GM23338 (cell line): ENCODE measurements at regions not wholly inside any gene's neighbourhood (a gene's known extent, or its start where the extent isn't known, plus 50 kb on each side); places are given as distances from the start of the nearest gene placed in this dataset.
A peak's percentile ranks its signal among the peaks of the same experiment; 100 is the strongest.

ENCODE experiments used
- ATAC-seq: fragments of 200-7000 bp; cut with Tn5 transposase; 3 replicates; pipeline ENCODE4 v1.9.1; 2020
- DNase-seq: peaks from one replicate; pipeline ENCODE4 v3.0.0-alpha.2; 2015; ENCODE audit warnings: low spot score
- H2AFZ ChIP-seq: fragments of 200-600 bp; sonication (generic); 2 replicates; pipeline ENCODE4 v1.8.0; 2016; ENCODE audit warnings: antibody characterized with exemption, mild to moderate bottlenecking, moderate library complexity
- H3F3A ChIP-seq: fragments of 200-600 bp; sonication (generic); replicated peaks from 2 replicates; pipeline ENCODE4 v1.8.0; 2017; ENCODE audit warnings: antibody characterized with exemption, mixed run types, low read depth
- H3K27ac ChIP-seq: fragments of 200-600 bp; sonication (generic); 2 replicates; pipeline ENCODE4 v1.6.1; 2016; ENCODE audit warnings: low read depth
- H3K27me3 ChIP-seq: fragments of 200-600 bp; sonication (generic); 2 replicates; pipeline ENCODE4 v1.8.0; 2016; ENCODE audit warnings: mild to moderate bottlenecking, mixed run types, moderate library complexity; ENCODE audit not compliant: insufficient read depth
- H3K36me3 ChIP-seq: fragments of 200-600 bp; sonication (generic); 2 replicates; pipeline ENCODE4 v1.8.0; 2016; ENCODE audit warnings: mild to moderate bottlenecking; ENCODE audit not compliant: insufficient read depth
- H3K4me1 ChIP-seq: fragments of 200-600 bp; sonication (generic); 2 replicates; pipeline ENCODE4 v1.8.0; 2016; ENCODE audit warnings: mild to moderate bottlenecking, moderate library complexity; ENCODE audit not compliant: insufficient read depth
- H3K4me2 ChIP-seq: fragments of 200-600 bp; sonication (generic); 2 replicates; pipeline ENCODE4 v1.7.1; 2017; ENCODE audit warnings: mixed run types
- H3K4me3 ChIP-seq: fragments of 200-600 bp; sonication (generic); 2 replicates; pipeline ENCODE4 v1.6.1; 2016; ENCODE audit warnings: mixed run types
- H3K79me2 ChIP-seq: fragments of 200-600 bp; sonication (generic); replicated peaks from 2 replicates; pipeline ENCODE4 v1.8.0; 2017; ENCODE audit warnings: mild to moderate bottlenecking; ENCODE audit not compliant: insufficient read depth
- H3K9me2 ChIP-seq: fragments of 200-600 bp; sonication (generic); 2 replicates; pipeline ENCODE4 v1.8.0; 2017; ENCODE audit not compliant: insufficient read depth
- H4K20me1 ChIP-seq: fragments of 200-600 bp; sonication (generic); replicated peaks from 2 replicates; pipeline ENCODE4 v1.8.0; 2017; ENCODE audit warnings: mild to moderate bottlenecking; ENCODE audit not compliant: insufficient read depth
- H3K27ac Mint-ChIP-seq: 2 replicates; pipeline ENCODE4 v1.8.0; 2020; ENCODE audit warnings: inconsistent platforms, mild to moderate bottlenecking, moderate library complexity, mixed read lengths
- H3K27me3 Mint-ChIP-seq: 3 replicates; pipeline ENCODE4 v1.8.0; 2022; ENCODE audit warnings: low read depth, mild to moderate bottlenecking, moderate library complexity, mixed read lengths, inconsistent platforms; ENCODE audit not compliant: insufficient read depth, poor library complexity
- H3K36me3 Mint-ChIP-seq: 3 replicates; pipeline ENCODE4 v1.8.0; 2021; ENCODE audit warnings: low read depth, mild to moderate bottlenecking, inconsistent platforms, moderate library complexity, mixed read lengths
- H3K4me1 Mint-ChIP-seq: 3 replicates; pipeline ENCODE4 v1.8.0; 2020; ENCODE audit warnings: mild to moderate bottlenecking, inconsistent platforms, mixed read lengths
- H3K4me3 Mint-ChIP-seq: 3 replicates; pipeline ENCODE4 v1.8.0; 2021; ENCODE audit warnings: moderate library complexity, mild to moderate bottlenecking, inconsistent platforms, mixed read lengths
- H3K9me3 Mint-ChIP-seq: 3 replicates; pipeline ENCODE4 v1.8.0; 2020; ENCODE audit warnings: moderate library complexity, mild to moderate bottlenecking, inconsistent platforms, mixed read lengths
- CREB1 ChIP-seq: fragments of 250-450 bp; sonication (Bioruptor Pico); IDR thresholded peaks from 2 replicates; pipeline ENCODE4 v1.5.0; 2020; ENCODE audit warnings: low read depth, mild to moderate bottlenecking, moderate library complexity
- EZH2 ChIP-seq: fragments of 200-600 bp; sonication (generic); IDR thresholded peaks from one replicate; pipeline ENCODE4 v1.8.0; 2017; ENCODE audit warnings: antibody characterized with exemption, mild to moderate bottlenecking, low read depth; ENCODE audit not compliant: unreplicated experiment
- EZH2phosphoT487 ChIP-seq: fragments of 200-600 bp; sonication (generic); IDR thresholded peaks from one replicate; pipeline ENCODE4 v1.8.1; 2018; ENCODE audit warnings: antibody characterized with exemption; ENCODE audit not compliant: unreplicated experiment
- JUNB ChIP-seq: IDR thresholded peaks from one replicate; pipeline ENCODE4 v1.6.1; 2016; ENCODE audit warnings: antibody characterized with exemption; ENCODE audit not compliant: unreplicated experiment
- NANOG ChIP-seq: IDR thresholded peaks from 2 replicates; pipeline ENCODE4 v1.6.1; 2016; ENCODE audit warnings: antibody characterized with exemption, borderline replicate concordance
- POLR2AphosphoS5 ChIP-seq: IDR thresholded peaks from 2 replicates; pipeline ENCODE4 v1.6.1; 2016; ENCODE audit warnings: antibody characterized with exemption, low read depth
- STAT1 ChIP-seq: IDR thresholded peaks from one replicate; pipeline ENCODE4 v1.6.1; 2016; ENCODE audit warnings: antibody characterized with exemption; ENCODE audit not compliant: unreplicated experiment
- ZNF114 ChIP-seq: fragments of 250-450 bp; sonication (Bioruptor Pico); IDR thresholded peaks from 2 replicates; pipeline ENCODE4 v1.5.0; 2020; ENCODE audit warnings: mild to moderate bottlenecking, moderate library complexity
- ZNF331 ChIP-seq: fragments of 250-450 bp; sonication (Bioruptor Pico); IDR thresholded peaks from 2 replicates; pipeline ENCODE4 v1.5.0; 2020; ENCODE audit warnings: low read depth, mild to moderate bottlenecking, moderate library complexity
- TF ChIP-seq, protein P1 (sequence below): IDR thresholded peaks from one replicate; pipeline ENCODE4 v1.6.1; 2018; ENCODE audit warnings: antibody characterized with exemption; ENCODE audit not compliant: unreplicated experiment
- TF ChIP-seq, protein P2 (sequence below): fragments of 250-450 bp; sonication (Bioruptor Pico); IDR thresholded peaks from 2 replicates; pipeline ENCODE4 v1.5.0; 2020; ENCODE audit warnings: mild to moderate bottlenecking, moderate library complexity
- TF ChIP-seq, protein P3 (sequence below), 2 experiments: fragments of 200-600 bp in 1 of 2; sonication (generic) in 1 of 2; conservative IDR thresholded peaks; 2 replicates each; pipeline versions ENCODE4 v1.5.1 to v1.6.1; 2016 to 2017; ENCODE audit warnings: antibody characterized with exemption in 2 of 2, low read depth in 2 of 2, mild to moderate bottlenecking in 2 of 2, moderate library complexity in 1 of 2
- TF ChIP-seq, protein P4 (sequence below): IDR thresholded peaks from 2 replicates; pipeline ENCODE4 v1.6.1; 2016; ENCODE audit warnings: antibody characterized with exemption

DNA sequence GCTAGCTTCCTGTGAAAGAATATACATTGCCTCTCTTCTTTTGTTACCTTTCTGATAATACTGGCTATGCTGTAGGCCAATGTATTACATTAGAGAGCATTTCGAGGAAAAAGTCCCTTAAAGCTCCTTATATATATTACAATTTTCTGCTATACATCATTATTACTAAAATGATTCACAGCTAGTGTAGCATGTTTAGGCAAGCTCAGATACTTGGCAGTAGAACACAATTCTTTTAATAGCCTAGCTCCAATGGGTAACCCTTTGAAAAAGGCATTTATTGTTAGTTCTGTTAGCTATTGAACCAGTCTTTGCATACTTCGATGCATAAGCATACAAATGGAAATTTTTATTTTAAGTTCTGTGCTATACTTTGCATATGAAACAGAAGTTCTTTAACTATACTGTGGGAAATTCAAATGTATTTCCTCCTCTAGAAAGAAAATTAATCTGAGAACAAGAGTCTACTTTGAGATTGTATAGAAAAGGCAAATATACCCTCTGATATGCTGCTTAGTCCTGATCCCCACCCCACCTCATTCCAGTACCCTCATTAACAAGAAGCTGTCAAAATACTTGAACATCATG is 55.6 kb upstream of the SKAP2 start:
- no peaks in the 10 kb centered on the region for H3K36me3 ChIP-seq
- no peak for DNase-seq
- H3K9me2 ChIP-seq = peaks cover 6% of the 10 kb centered on the region; the same call in 1 of the 2 replicates
- H3K4me2 ChIP-seq = peak overlapping the region; percentile 48
- H4K20me1 ChIP-seq = no peaks in the 10 kb centered on the region
- peaks cover 17% of the 10 kb centered on the region for H3K4me1 Mint-ChIP-seq
- H3K27me3 ChIP-seq = no peaks in the 10 kb centered on the region
- H3K4me3 ChIP-seq = no peak overlapping the region
- no peak overlapping the region; the same call in 1 of the 2 replicates for H3K27ac Mint-ChIP-seq
- no peaks in the 10 kb centered on the region for H3K9me3 Mint-ChIP-seq
- H2AFZ ChIP-seq = no peak overlapping the region
- no peaks in the 10 kb centered on the region for H3K27me3 Mint-ChIP-seq
- TF ChIP-seq, protein P1, sequence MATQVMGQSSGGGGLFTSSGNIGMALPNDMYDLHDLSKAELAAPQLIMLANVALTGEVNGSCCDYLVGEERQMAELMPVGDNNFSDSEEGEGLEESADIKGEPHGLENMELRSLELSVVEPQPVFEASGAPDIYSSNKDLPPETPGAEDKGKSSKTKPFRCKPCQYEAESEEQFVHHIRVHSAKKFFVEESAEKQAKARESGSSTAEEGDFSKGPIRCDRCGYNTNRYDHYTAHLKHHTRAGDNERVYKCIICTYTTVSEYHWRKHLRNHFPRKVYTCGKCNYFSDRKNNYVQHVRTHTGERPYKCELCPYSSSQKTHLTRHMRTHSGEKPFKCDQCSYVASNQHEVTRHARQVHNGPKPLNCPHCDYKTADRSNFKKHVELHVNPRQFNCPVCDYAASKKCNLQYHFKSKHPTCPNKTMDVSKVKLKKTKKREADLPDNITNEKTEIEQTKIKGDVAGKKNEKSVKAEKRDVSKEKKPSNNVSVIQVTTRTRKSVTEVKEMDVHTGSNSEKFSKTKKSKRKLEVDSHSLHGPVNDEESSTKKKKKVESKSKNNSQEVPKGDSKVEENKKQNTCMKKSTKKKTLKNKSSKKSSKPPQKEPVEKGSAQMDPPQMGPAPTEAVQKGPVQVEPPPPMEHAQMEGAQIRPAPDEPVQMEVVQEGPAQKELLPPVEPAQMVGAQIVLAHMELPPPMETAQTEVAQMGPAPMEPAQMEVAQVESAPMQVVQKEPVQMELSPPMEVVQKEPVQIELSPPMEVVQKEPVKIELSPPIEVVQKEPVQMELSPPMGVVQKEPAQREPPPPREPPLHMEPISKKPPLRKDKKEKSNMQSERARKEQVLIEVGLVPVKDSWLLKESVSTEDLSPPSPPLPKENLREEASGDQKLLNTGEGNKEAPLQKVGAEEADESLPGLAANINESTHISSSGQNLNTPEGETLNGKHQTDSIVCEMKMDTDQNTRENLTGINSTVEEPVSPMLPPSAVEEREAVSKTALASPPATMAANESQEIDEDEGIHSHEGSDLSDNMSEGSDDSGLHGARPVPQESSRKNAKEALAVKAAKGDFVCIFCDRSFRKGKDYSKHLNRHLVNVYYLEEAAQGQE = no peak
- TF ChIP-seq NANOG (no peak), EZH2phosphoT487 (no peak), ZNF331 (CRISPR knock-in tag) (no peak), CREB1 (CRISPR knock-in tag) (no peak), EZH2 (no peak), POLR2AphosphoS5 (no peak), ZNF114 (CRISPR knock-in tag) (no peak), JUNB (no peak), STAT1 (no peak)
- TF ChIP-seq, protein P2, sequence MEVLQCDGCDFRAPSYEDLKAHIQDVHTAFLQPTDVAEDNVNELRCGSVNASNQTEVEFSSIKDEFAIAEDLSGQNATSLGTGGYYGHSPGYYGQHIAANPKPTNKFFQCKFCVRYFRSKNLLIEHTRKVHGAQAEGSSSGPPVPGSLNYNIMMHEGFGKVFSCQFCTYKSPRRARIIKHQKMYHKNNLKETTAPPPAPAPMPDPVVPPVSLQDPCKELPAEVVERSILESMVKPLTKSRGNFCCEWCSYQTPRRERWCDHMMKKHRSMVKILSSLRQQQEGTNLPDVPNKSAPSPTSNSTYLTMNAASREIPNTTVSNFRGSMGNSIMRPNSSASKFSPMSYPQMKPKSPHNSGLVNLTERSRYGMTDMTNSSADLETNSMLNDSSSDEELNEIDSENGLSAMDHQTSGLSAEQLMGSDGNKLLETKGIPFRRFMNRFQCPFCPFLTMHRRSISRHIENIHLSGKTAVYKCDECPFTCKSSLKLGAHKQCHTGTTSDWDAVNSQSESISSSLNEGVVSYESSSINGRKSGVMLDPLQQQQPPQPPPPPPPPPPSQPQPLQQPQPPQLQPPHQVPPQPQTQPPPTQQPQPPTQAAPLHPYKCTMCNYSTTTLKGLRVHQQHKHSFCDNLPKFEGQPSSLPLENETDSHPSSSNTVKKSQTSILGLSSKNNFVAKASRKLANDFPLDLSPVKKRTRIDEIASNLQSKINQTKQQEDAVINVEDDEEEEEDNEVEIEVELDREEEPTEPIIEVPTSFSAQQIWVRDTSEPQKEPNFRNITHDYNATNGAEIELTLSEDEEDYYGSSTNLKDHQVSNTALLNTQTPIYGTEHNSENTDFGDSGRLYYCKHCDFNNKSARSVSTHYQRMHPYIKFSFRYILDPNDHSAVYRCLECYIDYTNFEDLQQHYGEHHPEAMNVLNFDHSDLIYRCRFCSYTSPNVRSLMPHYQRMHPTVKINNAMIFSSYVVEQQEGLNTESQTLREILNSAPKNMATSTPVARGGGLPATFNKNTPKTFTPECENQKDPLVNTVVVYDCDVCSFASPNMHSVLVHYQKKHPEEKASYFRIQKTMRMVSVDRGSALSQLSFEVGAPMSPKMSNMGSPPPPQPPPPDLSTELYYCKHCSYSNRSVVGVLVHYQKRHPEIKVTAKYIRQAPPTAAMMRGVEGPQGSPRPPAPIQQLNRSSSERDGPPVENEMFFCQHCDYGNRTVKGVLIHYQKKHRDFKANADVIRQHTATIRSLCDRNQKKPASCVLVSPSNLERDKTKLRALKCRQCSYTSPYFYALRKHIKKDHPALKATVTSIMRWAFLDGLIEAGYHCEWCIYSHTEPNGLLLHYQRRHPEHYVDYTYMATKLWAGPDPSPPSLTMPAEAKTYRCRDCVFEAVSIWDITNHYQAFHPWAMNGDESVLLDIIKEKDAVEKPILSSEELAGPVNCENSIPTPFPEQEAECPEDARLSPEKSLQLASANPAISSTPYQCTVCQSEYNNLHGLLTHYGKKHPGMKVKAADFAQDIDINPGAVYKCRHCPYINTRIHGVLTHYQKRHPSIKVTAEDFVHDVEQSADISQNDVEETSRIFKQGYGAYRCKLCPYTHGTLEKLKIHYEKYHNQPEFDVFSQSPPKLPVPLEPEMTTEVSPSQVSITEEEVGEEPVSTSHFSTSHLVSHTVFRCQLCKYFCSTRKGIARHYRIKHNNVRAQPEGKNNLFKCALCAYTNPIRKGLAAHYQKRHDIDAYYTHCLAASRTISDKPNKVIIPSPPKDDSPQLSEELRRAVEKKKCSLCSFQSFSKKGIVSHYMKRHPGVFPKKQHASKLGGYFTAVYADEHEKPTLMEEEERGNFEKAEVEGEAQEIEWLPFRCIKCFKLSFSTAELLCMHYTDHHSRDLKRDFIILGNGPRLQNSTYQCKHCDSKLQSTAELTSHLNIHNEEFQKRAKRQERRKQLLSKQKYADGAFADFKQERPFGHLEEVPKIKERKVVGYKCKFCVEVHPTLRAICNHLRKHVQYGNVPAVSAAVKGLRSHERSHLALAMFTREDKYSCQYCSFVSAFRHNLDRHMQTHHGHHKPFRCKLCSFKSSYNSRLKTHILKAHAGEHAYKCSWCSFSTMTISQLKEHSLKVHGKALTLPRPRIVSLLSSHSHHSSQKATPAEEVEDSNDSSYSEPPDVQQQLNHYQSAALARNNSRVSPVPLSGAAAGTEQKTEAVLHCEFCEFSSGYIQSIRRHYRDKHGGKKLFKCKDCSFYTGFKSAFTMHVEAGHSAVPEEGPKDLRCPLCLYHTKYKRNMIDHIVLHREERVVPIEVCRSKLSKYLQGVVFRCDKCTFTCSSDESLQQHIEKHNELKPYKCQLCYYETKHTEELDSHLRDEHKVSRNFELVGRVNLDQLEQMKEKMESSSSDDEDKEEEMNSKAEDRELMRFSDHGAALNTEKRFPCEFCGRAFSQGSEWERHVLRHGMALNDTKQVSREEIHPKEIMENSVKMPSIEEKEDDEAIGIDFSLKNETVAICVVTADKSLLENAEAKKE = no peak
- TF ChIP-seq, protein P3, sequence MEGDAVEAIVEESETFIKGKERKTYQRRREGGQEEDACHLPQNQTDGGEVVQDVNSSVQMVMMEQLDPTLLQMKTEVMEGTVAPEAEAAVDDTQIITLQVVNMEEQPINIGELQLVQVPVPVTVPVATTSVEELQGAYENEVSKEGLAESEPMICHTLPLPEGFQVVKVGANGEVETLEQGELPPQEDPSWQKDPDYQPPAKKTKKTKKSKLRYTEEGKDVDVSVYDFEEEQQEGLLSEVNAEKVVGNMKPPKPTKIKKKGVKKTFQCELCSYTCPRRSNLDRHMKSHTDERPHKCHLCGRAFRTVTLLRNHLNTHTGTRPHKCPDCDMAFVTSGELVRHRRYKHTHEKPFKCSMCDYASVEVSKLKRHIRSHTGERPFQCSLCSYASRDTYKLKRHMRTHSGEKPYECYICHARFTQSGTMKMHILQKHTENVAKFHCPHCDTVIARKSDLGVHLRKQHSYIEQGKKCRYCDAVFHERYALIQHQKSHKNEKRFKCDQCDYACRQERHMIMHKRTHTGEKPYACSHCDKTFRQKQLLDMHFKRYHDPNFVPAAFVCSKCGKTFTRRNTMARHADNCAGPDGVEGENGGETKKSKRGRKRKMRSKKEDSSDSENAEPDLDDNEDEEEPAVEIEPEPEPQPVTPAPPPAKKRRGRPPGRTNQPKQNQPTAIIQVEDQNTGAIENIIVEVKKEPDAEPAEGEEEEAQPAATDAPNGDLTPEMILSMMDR (conservative IDR thresholded peaks at IDR 0.05; ENCODE audit: low read depth in 2 of 2) = no peak
- TF ChIP-seq, protein P4, sequence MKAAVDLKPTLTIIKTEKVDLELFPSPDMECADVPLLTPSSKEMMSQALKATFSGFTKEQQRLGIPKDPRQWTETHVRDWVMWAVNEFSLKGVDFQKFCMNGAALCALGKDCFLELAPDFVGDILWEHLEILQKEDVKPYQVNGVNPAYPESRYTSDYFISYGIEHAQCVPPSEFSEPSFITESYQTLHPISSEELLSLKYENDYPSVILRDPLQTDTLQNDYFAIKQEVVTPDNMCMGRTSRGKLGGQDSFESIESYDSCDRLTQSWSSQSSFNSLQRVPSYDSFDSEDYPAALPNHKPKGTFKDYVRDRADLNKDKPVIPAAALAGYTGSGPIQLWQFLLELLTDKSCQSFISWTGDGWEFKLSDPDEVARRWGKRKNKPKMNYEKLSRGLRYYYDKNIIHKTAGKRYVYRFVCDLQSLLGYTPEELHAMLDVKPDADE = no peak
- no peaks in the 10 kb centered on the region for H3K36me3 Mint-ChIP-seq
- H3K27ac ChIP-seq = no peak overlapping the region
- no peaks in the 10 kb centered on the region for H3K79me2 ChIP-seq
- ATAC-seq = no peak
- no peak overlapping the region for H3K4me3 Mint-ChIP-seq
- H3K4me1 ChIP-seq = peaks cover 27% of the 10 kb centered on the region
- no peaks in the 10 kb centered on the region for H3F3A ChIP-seq
